Stimulated activated naive CD4-positive, alpha-beta T cell (primary cell): ENCODE measurements at regions not wholly inside any gene's neighbourhood (a gene's known extent, or its start where the extent isn't known, plus 50 kb on each side); places are given as distances from the start of the nearest gene placed in this dataset.

ENCODE experiments used
- DNase-seq, 6 experiments: peaks; one replicate each; lab custom pipeline; 2025; lab: John Stamatoyannopoulos, UW

DNA sequence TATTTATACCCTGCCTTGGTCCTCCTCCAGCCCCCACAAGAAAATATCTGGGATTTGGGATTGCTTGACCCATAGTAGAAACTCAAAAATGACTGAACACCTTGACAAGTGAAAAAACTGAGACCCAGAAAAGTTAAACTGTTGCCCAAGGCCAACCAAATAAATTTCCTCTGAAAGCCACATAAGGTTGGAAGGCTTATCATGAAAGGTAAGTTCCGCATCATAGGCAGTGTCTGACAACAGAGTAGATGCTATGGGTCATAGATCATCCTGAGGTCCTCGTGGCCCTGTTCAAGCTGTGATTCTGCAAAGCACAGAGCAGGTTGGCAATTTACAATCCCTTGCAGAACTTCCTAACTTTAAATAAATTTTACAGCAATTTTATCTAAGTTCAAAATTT lies 140.8 kb upstream of the TSC22D2 start:
- DNase-seq: no peak

GRCh38 chr3:150265305-150265704 lies 142.8 kb upstream of the TSC22D2 start:
- DNase-seq: no peak

DNA sequence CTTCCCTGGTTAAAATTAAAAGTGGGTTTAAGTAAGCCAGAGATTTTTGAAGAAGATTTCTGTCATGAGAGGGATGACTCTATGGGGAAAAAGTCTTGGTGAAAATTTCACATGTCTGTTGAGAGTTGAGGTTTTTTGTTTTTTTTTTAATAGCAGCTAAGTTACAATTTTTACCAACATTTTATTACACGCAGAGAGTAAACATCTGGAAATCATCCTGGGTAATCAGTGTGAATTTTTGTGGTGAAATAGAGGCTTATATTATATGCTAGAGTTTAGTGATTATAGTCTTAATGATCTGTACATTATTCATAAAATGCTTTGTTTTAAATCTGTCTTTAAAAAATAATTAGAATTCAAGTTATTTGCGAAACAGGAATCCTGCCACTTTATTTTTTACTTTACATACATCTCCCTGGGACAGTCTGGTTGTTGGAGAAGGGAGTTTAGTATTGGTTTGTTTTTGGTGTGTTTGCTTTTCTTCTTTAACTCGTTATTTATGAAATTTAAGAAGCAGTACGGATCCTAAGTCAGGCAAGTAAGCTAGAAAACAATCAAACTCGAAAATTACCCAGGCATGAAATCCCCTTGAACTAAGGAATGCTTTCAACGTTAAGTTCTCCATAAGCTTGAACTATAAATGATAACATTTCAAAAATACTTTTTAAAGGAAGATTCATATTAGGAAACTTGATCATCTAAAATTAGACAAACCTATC lies 143.4 kb upstream of the TSC22D2 start:
- DNase-seq: no peak

GRCh38 chr3:150261958-150262357 lies 146.1 kb upstream of the TSC22D2 start:
- DNase-seq: no peak

GRCh38 chr3:150261418-150261817 lies 146.7 kb upstream of the TSC22D2 start:
- no peak for DNase-seq

DNA sequence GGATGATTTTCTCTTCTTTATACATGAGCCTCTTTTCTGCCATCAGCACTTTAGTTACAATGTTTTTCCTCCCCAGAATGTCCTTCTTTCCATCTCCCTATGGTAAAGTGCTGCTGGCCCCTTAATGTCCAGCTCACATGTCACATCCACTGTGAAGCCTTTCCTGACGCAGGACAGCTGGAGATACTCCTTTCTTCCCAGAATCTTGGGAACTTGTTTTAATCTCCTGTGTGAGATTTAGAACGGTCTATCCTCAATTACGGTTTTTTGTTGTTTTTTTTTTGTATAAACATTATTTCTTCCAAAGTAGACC lies 147.7 kb upstream of the TSC22D2 start:
- no peak for DNase-seq

DNA sequence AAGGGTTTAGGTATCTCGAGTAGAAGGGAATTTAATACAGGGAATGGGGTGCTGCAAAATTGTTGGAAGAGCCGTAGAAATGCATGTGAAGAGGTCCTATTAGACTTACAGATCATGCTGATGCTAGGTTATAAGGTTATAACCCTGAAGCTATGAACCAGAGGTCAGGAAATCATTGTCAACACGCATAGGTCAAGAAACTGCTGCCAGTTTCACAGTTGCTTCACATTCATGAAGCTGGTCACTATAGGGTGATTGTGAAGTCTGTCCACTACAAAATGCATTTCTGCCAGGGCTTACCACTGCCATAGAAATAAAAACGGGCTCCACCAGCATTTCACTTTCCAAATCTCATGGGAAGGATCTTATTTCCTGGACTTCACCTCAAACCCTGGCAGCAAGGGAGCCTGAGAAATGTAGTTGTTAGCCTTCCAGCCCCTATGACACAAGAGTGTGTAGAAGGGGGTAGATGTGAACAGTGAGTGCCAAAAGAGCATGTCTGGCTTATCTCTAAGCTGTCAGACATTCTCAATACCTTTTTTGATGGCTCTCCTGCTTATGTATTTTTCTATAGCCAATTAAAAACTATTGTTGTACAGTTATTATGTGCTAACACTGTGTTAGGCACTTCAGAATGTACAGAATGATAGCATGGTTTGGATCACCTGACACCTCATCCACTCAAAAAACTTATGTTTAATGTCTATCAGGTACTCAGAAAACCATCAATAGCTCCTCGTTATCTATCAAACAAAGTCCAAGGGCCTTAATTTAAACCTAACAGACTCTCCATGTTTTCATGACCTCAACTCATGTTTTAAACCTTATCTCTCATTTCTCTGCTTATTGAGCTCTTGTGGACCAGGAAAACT lies 148.3 kb upstream of the TSC22D2 start:
- no peak for DNase-seq

GRCh38 chr3:150256782-150257181 lies 151.3 kb upstream of the TSC22D2 start:
- DNase-seq: no peak

- no peak for DNase-seq
These were observed 151.8 kb upstream of the TSC22D2 start for GRCh38 chr3:150256318-150256717.

DNA sequence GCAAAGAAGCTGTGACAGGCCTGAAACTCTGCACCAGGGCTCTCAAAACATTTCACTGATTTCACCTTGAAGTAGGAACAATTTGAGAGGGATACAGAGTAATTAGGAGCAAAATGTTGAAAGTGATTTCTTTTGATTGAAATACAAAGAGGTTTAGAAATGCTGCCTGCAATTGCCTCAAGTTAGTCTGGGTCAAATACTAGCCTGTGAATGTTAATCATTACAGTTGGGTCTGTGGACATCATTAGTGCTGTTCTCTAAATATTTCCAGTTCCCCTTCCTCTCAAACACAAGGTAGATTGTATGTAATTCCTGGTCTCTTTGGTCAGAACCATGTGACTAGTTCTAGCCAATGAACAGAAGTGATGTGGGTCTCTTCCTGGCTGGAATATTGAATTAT lies 152.3 kb upstream of the TSC22D2 start:
- no peak for DNase-seq

DNA sequence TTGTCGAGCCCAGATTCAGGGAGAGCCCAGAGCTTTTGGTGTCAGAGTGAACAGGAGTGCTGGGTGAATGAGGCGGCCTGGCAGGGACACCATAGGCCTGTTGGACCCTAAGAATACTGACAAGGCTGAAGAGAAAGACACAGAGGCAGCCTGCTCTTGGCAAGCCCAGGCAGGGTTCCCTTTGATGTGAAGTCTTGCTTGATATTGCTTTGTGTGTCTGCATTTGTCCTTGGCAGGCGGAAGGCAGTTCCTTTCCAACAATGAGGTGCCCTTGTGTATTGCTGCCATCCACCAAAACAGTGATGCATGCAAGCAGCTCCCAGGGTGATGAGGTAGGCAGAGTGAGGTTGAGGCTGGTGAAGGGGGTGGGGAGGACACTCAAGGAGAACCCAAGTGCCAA lies 152.7 kb upstream of the TSC22D2 start:
- DNase-seq: no peak

GRCh38 chr3:150254309-150254708 lies 153.8 kb upstream of the TSC22D2 start:
- no peak for DNase-seq

GRCh38 chr3:150253622-150254021 lies 154.5 kb upstream of the TSC22D2 start:
- no peak for DNase-seq

- DNase-seq: no peak
These were observed 155.6 kb upstream of the TSC22D2 start for GRCh38 chr3:150252462-150252861.

- no peak for DNase-seq
These were observed 156.7 kb upstream of the TSC22D2 start for GRCh38 chr3:150251187-150252062.

DNA sequence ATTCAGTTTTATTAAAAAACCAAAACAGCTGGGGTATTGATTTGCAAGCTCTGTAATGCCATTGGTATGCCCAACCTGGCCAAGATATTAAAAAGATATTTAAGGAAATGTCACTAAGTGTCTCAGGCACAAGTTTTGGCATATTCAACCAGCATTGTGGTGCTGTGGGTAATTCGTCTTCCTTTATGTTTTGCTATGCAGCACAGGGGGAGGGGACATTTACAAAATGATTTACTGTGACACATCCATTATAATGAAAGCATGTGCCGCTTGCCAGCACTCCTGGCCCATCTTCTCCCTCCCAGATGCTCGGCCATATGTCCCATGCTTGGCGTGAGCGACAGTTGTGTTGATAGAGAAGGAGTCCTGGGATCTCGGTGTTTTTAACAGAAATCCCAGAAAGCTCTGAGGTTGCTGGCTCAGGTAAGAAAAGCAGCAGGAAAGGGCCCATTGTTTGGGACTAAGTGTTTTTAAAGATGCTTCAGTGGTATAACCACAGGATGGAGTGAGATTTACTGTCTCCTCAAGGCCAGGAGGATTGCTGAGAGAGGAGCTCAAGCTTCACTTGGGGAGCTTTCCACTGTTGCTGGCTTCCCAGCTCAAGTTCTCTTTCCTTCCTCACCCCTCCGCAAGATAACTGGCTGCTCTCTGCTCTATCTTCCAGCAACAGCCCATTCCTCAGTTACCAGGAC lies 158.2 kb upstream of the TSC22D2 start:
- no peak for DNase-seq

GRCh38 chr3:150248888-150249681 lies 159.0 kb upstream of the TSC22D2 start:
- no peak for DNase-seq

DNA sequence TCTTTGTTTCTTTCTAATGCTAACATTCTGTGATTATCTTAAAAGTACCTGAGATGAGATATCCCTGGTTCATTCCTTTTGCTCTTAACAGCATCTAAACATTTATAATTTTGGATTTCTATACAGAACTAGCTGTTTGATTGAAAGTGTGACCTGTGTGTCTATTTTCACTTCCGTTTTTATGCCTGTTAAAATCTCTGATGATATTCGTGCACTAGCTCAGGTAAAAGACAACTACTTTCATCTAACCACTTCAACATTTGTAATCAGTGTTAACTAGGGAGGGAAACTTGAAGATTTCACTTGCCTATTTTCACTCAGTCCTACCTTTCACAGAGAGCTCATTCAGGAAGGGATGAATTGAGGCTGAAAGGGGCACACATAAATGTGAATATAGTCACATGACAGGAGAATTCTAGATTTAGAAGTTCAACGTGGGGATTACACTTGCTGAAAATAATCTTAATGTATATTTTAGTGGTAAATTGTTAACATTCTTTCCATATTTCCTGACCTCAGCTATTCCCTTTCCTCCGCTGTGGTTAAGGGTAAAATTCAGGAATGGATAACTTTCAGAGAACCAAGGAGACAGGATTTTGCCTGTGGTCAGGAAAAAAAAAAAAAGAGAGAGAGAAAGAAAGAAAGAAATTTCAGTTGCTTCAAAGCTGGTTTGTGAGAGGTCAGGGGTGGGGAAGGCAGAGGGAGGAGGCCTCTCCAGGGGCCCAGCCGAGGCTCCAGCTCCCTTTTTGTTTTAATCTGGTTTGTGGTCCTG lies 159.8 kb upstream of the TSC22D2 start:
- DNase-seq: no peak

- no peak for DNase-seq
These were observed 160.7 kb upstream of the TSC22D2 start for GRCh38 chr3:150247441-150247840.

- no peak for DNase-seq
These were observed 164.6 kb upstream of the TSC22D2 start for GRCh38 chr3:150243466-150243865.
